Kidney (tissue), 13 donors: ENCODE measurements at regions not wholly inside any gene's neighbourhood (a gene's known extent, or its start where the extent isn't known, plus 50 kb on each side); places are given as distances from the start of the nearest gene placed in this dataset.

Experiments used
- DNase-seq, 5 donors: peaks; one replicate each; pipeline ENCODE4 v3.0.0-alpha.2; 2013 to 2020
- FAIRE-seq: peaks from 2 replicates; lab custom pipeline; 2012; peaks lifted over from hg19 to GRCh38; lab: Jason Lieb, UNC
- H3K27ac ChIP-seq, 2 donors: one replicate each; pipeline ENCODE4 v1.7.0; 2013; ENCODE audit warnings: low read depth in 2 of 2, low read length in 2 of 2, inconsistent platforms in 1 of 2
- H3K27me3 ChIP-seq: one replicate; pipeline ENCODE4 v1.7.1; 2013; ENCODE audit warnings: low read length, inconsistent platforms; ENCODE audit not compliant: control insufficient read depth, insufficient read depth
- H3K36me3 ChIP-seq, 3 donors: one replicate each; pipeline versions ENCODE4 v1.7.0 to v1.7.1; 2013; ENCODE audit warnings: low read length in 3 of 3, control low read depth in 1 of 3, inconsistent platforms in 1 of 3; ENCODE audit not compliant: insufficient read depth in 3 of 3, control insufficient read depth in 2 of 3
- H3K4me1 ChIP-seq, 3 donors: one replicate each; pipeline versions ENCODE4 v1.7.0 to v1.7.1; 2013; ENCODE audit warnings: low read length in 3 of 3, inconsistent platforms in 1 of 3, low read depth in 1 of 3; ENCODE audit not compliant: control insufficient read depth in 2 of 3, insufficient read depth in 2 of 3
- H3K4me3 ChIP-seq, 3 donors: one replicate each; pipeline versions ENCODE4 v1.7.0 to v1.8.1; 2013; ENCODE audit warnings: low read length in 3 of 3, control low read depth in 1 of 3, inconsistent platforms in 1 of 3
- H3K9ac ChIP-seq, 3 donors: one replicate each; pipeline versions ENCODE4 v1.7.0 to v1.7.1; 2013; ENCODE audit warnings: low read length in 3 of 3, control low read depth in 1 of 3, inconsistent platforms in 1 of 3
- H3K9me3 ChIP-seq, 3 donors: one replicate each; pipeline versions ENCODE4 v1.7.0 to v1.7.1; 2013; ENCODE audit warnings: low read length in 3 of 3, control low read depth in 1 of 3, inconsistent platforms in 1 of 3; ENCODE audit not compliant: control insufficient read depth in 2 of 3, insufficient read depth in 1 of 3
- CTCF ChIP-seq: IDR thresholded peaks from 3 replicates; pipeline ENCODE4 v1.5.1; 2012; ENCODE audit warnings: mild to moderate bottlenecking, moderate library complexity, borderline replicate concordance; ENCODE audit not compliant: insufficient read depth; ENCODE audit errors: extremely low read depth
- intact Hi-C: fragments of 100-400 bp; cut with DNase I; formaldehyde crosslinking; loops from one replicate; pipeline ENCODE4 v1.11.1; 2022
- donor health status: control.
- donor health status: control.
- donor health status: control.
- donor health status: control.
- donor health status: control.
- donor health status: DM: yes; HTN: yes; CAD: no.
- donor health status: Normal renal cell carcinoma (clear cell type).

DNA sequence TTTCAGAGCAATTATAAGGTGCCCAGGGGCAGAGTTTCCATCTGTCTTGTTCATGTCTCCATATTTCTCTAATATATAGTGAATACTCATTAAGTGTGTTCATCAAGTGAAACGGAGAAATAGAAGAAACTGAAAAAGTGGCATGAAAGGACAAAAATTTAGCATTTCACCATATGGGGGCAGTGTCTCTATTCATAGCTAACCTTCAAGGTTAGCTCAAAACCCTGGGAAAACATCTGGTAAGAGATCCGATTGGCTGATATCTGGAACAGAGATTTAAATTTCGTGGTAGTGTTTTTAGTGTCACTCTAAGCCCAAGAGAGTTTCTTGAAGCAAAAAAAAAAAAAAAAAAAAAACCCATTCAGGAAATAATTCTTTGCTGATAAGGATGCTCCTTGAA, 367.5 kb downstream of the DAD1 start:
- Histone ChIP-seq H3K4me1 (no peaks in the 10 kb centered on the region), H3K27me3 (no peaks in the 10 kb centered on the region), H3K4me3 (no peak overlapping the region), H3K27ac (no peak overlapping the region), H3K9me3 (no peaks in the 10 kb centered on the region), H3K36me3 (no peaks in the 10 kb centered on the region), H3K9ac (no peak overlapping the region)
- no peak for TF ChIP-seq CTCF
- FAIRE-seq (no peak), DNase-seq (peak in 1 of 5 donors; percentile 11)
- intact Hi-C loops: no loop called here

DNA sequence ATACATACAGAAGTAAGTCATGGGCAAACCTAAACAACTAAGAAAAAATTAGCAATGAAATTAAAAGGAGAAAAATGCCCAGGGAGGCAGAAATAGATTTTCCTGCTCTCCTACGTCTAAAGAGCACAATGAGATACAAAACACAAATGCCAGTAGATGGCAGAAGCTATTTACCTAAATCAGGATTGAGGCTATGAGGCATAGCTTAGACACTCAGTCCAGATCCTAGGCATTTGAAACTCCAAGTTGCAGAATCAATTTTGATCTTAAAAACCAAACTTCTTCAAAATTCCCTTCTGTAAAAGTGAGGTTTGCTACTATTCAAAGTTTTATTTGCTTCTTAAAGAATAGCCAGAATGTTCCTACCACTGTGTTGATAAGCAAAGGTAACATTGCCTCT, 368.6 kb downstream of the DAD1 start:
- H3K36me3 ChIP-seq: no peaks in the 10 kb centered on the region
- H3K27ac ChIP-seq: no peak overlapping the region
- no peak overlapping the region for H3K9ac ChIP-seq
- H3K4me1 ChIP-seq: no peaks in the 10 kb centered on the region
- TF ChIP-seq CTCF: no peak
- H3K9me3 ChIP-seq: no peaks in the 10 kb centered on the region
- H3K4me3 ChIP-seq: no peak overlapping the region
- intact Hi-C loops: no loop called here
- FAIRE-seq (no peak), DNase-seq (peak in 1 of 5 donors; percentile 4)
- no peaks in the 10 kb centered on the region for H3K27me3 ChIP-seq

- Histone ChIP-seq H3K4me3 (no peak overlapping the region), H3K27ac (no peak overlapping the region), H3K4me1 (no peaks in the 10 kb centered on the region), H3K9me3 (no peaks in the 10 kb centered on the region), H3K27me3 (no peaks in the 10 kb centered on the region), H3K9ac (no peak overlapping the region), H3K36me3 (no peaks in the 10 kb centered on the region)
- DNase-seq (no peak), FAIRE-seq (no peak)
- TF ChIP-seq CTCF: no peak
- intact Hi-C loops: no loop called here
Measured at GRCh38 chr14:22218728-22219127, 370.3 kb downstream of the DAD1 start.

GRCh38 chr14:22213120-22213519, 375.9 kb downstream of the DAD1 start:
- FAIRE-seq: no peak
- no peaks in the 10 kb centered on the region for H3K36me3 ChIP-seq
- intact Hi-C loops: no loop called here

More at GRCh38 chr14:22213120-22213519, 375.9 kb downstream of the DAD1 start:
- no peak overlapping the region for H3K4me3 ChIP-seq
- no peak for TF ChIP-seq CTCF
- no peaks in the 10 kb centered on the region for H3K9me3 ChIP-seq
- H3K9ac ChIP-seq: no peak overlapping the region
- no peak for DNase-seq
- H3K27me3 ChIP-seq: no peaks in the 10 kb centered on the region
- H3K4me1 ChIP-seq: no peaks in the 10 kb centered on the region
- no peak overlapping the region for H3K27ac ChIP-seq
